ENCODE measurements at regions not wholly inside any gene's neighbourhood (a gene's known extent, or its start where the extent isn't known, plus 50 kb on each side); places are given as distances from the start of the nearest gene placed in this dataset.

GRCh38 chr4:13309751-13310150, 174.4 kb downstream of the RAB28 start:
- Histone ChIP-seq H3K27ac (ENCODE audit: extremely low read depth, low read depth, low read length) (no peak overlapping the region), H3K9me1 (ENCODE audit: control insufficient read depth, insufficient read depth, low read length) (no peaks in the 10 kb centered on the region), H3K4me3 (no peak overlapping the region), H2AFZ (ENCODE audit: low read depth, low read length) (no peak overlapping the region), H3K4me2 (ENCODE audit: insufficient read depth, low read length) (no peak overlapping the region), H4K20me1 (replicated peaks; ENCODE audit: control insufficient read depth, insufficient read depth, low read length) (no peaks in the 10 kb centered on the region), H3K9ac (ENCODE audit: insufficient read depth in 1 of 2, low read depth in 2 of 2, low read length in 2 of 2) (no peak overlapping the region), H3K79me2 (ENCODE audit: control insufficient read depth, insufficient read depth, low read length) (no peaks in the 10 kb centered on the region), H3K9me3 (replicated peaks; ENCODE audit: control insufficient read depth, insufficient read depth, low read depth, low read length) (no peaks in the 10 kb centered on the region), H3K4me1 (replicated peaks in 1 of 2; ENCODE audit: control insufficient read depth in 2 of 2, insufficient read depth in 2 of 2, low read length in 2 of 2) (no peaks in the 10 kb centered on the region), H3K36me3 (ENCODE audit: control insufficient read depth, insufficient read depth, low read length) (no peaks in the 10 kb centered on the region), H3K27me3 (ENCODE audit: control insufficient read depth in 2 of 2, insufficient read depth in 2 of 2, low read length in 2 of 2) (no peaks in the 10 kb centered on the region)
- BruUV-seq (replicated peaks), result no TSS peak
- CTCF ChIA-PET (ENCODE audit: low intra/inter-chr PET ratio), result interaction anchor here (0.6 kb wide), 1 partner anchor 216 kb away, joined by 3 read pairs; no protein-coding TSS in a partner anchor
- ATAC-seq (no peak), DNase-seq (ENCODE audit: extremely low read depth in 1 of 4, low spot score in 3 of 4) (no peak), FAIRE-seq (no peak)
- TF ChIP-seq FOXJ3 (CRISPR knock-in tag; IDR thresholded peaks at IDR 0.05) (no peak), NCOR1 (IDR thresholded peaks at IDR 0.05) (no peak)
- POLR2A ChIA-PET, result no interaction called here
- intact Hi-C loops (cut with micrococcal nuclease), result no loop called here
- in situ Hi-C loops (cut with MboI), result no loop called here
- 0% methylated on average over 2 of the region's 2 CpGs for WGBS (ENCODE audit: insufficient coverage, low coverage, missing lambda C conversion rate)

GRCh38 chr4:13306356-13306755, 177.8 kb downstream of the RAB28 start:
- H3K27ac ChIP-seq (ENCODE audit: extremely low read depth, low read depth, low read length), result no peak overlapping the region
- H3K4me3 ChIP-seq, result no peak overlapping the region
- in situ Hi-C loops (cut with MboI) (no loop called here), intact Hi-C loops (cut with micrococcal nuclease) (no loop called here)
- no TSS peak for BruUV-seq (replicated peaks)
- no peak overlapping the region for H3K9ac ChIP-seq (ENCODE audit: insufficient read depth in 1 of 2, low read depth in 2 of 2, low read length in 2 of 2)
- no peaks in the 10 kb centered on the region for H3K4me1 ChIP-seq (replicated peaks in 1 of 2; ENCODE audit: control insufficient read depth in 2 of 2, insufficient read depth in 2 of 2, low read length in 2 of 2)
- no peaks in the 10 kb centered on the region for H3K36me3 ChIP-seq (ENCODE audit: control insufficient read depth, insufficient read depth, low read length)
- CTCF ChIA-PET (ENCODE audit: low intra/inter-chr PET ratio), result no interaction called here
- H3K9me1 ChIP-seq (ENCODE audit: control insufficient read depth, insufficient read depth, low read length), result no peaks in the 10 kb centered on the region
- FAIRE-seq (no peak), ATAC-seq (no peak), DNase-seq (ENCODE audit: extremely low read depth in 1 of 4, low spot score in 3 of 4) (no peak)
- H3K4me2 ChIP-seq (ENCODE audit: insufficient read depth, low read length), result no peak overlapping the region
- H3K79me2 ChIP-seq (ENCODE audit: control insufficient read depth, insufficient read depth, low read length), result no peaks in the 10 kb centered on the region
- H3K9me3 ChIP-seq (replicated peaks; ENCODE audit: control insufficient read depth, insufficient read depth, low read depth, low read length), result no peaks in the 10 kb centered on the region
- H3K27me3 ChIP-seq (ENCODE audit: control insufficient read depth in 2 of 2, insufficient read depth in 2 of 2, low read length in 2 of 2), result no peaks in the 10 kb centered on the region
- H4K20me1 ChIP-seq (replicated peaks; ENCODE audit: control insufficient read depth, insufficient read depth, low read length), result no peaks in the 10 kb centered on the region
- 8% methylated on average over 1 of the region's 1 CpG for WGBS (ENCODE audit: insufficient coverage, low coverage, missing lambda C conversion rate)
- POLR2A ChIA-PET, result no interaction called here
- no peak overlapping the region for H2AFZ ChIP-seq (ENCODE audit: low read depth, low read length)
- TF ChIP-seq YY1 (IDR thresholded peaks at IDR 0.05; ENCODE audit: borderline replicate concordance in 1 of 3, control insufficient read depth in 1 of 3, extremely low read depth in 1 of 3, insufficient read depth in 3 of 3, insufficient read length in 1 of 3, insufficient replicate concordance in 2 of 3, low read depth in 1 of 3, low read length in 2 of 3) (no peak), ZNF140 (CRISPR knock-in tag; IDR thresholded peaks at IDR 0.05) (no peak), ATF7 (IDR thresholded peaks at IDR 0.05) (no peak), ZBTB43 (CRISPR knock-in tag; IDR thresholded peaks at IDR 0.05) (no peak), CBX1 (IDR thresholded peaks at IDR 0.05; ENCODE audit: low read depth) (no peak), ZFP1 (CRISPR knock-in tag; IDR thresholded peaks at IDR 0.05) (no peak), SMAD2 (IDR thresholded peaks at IDR 0.05; ENCODE audit: low read depth, low read length) (no peak), BRCA1 (IDR thresholded peaks at IDR 0.05) (no peak), BRCA1 (CRISPR knock-in tag; IDR thresholded peaks at IDR 0.05) (no peak), TFE3 (CRISPR knock-in tag; IDR thresholded peaks at IDR 0.05) (no peak), SREBF2 (CRISPR knock-in tag; IDR thresholded peaks at IDR 0.05) (no peak)

Data from K562 (cell line).